ENCODE measurements at regions not wholly inside any gene's neighbourhood (a gene's known extent, or its start where the extent isn't known, plus 50 kb on each side); places are given as distances from the start of the nearest gene placed in this dataset.

- DNase-seq (ENCODE audit: low spot score) (no peak), ATAC-seq (ENCODE audit: insufficient number of reproducible peaks, low FRiP score, low read depth) (no peak)
- Histone ChIP-seq H3K36me3 (no peaks in the 10 kb centered on the region), H3K27ac (no peak overlapping the region), H3K9me3 (no peaks in the 10 kb centered on the region), H3K27me3 (replicated peaks; ENCODE audit: insufficient read depth) (no peaks in the 10 kb centered on the region), H3K4me3 (no peak overlapping the region), H3K4me1 (ENCODE audit: control insufficient read depth in 1 of 2, low read depth in 2 of 2) (no peaks in the 10 kb centered on the region)
- TF ChIP-seq, protein P1, sequence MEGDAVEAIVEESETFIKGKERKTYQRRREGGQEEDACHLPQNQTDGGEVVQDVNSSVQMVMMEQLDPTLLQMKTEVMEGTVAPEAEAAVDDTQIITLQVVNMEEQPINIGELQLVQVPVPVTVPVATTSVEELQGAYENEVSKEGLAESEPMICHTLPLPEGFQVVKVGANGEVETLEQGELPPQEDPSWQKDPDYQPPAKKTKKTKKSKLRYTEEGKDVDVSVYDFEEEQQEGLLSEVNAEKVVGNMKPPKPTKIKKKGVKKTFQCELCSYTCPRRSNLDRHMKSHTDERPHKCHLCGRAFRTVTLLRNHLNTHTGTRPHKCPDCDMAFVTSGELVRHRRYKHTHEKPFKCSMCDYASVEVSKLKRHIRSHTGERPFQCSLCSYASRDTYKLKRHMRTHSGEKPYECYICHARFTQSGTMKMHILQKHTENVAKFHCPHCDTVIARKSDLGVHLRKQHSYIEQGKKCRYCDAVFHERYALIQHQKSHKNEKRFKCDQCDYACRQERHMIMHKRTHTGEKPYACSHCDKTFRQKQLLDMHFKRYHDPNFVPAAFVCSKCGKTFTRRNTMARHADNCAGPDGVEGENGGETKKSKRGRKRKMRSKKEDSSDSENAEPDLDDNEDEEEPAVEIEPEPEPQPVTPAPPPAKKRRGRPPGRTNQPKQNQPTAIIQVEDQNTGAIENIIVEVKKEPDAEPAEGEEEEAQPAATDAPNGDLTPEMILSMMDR (IDR thresholded peaks at IDR 0.05): no peak
Measured at GRCh38 chr11:127108838-127109237, 108.3 kb upstream of the KIRREL3 start.

- DNase-seq (ENCODE audit: low spot score) (no peak), ATAC-seq (ENCODE audit: insufficient number of reproducible peaks, low FRiP score, low read depth) (no peak)
- Histone ChIP-seq H3K9me3 (no peaks in the 10 kb centered on the region), H3K4me3 (no peak overlapping the region), H3K36me3 (no peaks in the 10 kb centered on the region), H3K27ac (no peak overlapping the region), H3K27me3 (replicated peaks; ENCODE audit: insufficient read depth) (no peaks in the 10 kb centered on the region), H3K4me1 (ENCODE audit: control insufficient read depth in 1 of 2, low read depth in 2 of 2) (no peaks in the 10 kb centered on the region)
- TF ChIP-seq, protein P1 (IDR thresholded peaks at IDR 0.05): no peak
Measured at GRCh38 chr11:127106938-127107337, 106.4 kb upstream of the KIRREL3 start.

DNA sequence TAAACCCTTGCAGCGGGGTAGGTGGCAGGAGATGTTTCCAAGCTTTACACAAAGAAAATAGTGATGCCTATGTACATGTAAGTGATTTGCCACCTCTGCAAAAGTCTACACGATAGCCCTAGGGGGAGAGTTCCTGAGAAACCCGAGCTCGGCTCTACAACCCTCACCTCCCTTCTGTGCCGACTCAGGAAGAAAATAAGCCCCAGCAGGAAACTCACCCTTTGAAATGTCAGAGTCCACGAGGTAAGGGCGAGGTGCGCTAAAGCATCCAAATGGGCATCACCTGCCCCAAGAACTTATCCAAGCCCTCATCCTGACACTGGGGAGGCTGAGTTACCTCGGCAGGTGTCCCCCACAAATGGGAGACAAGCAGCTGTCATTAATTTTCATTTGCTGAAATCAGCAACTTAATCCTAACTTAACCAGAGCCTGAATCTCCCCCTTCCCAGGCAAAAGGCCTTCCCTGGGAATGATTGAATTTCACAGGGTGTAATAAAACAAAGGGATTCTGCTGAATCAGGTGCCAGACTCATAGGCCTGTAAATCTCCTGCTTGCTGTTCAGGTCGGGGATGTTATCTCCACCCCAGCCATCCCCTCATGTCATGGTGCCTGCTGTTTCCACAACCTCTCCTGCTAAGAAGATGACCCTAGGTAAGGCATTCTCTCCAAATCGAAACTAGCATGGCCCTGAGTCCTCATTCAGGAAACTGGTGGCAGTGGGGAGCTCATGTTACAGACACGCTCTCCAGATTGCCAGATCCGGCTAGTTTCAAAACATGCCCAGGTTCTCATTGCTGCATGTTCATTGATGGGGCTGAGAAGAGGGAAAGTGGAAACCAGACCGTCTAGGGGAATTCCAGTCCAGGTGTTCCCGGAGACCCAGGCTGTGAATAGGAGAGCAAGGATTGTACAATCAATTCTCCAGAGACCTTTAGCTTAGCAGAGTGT lies 105.3 kb upstream of the KIRREL3 start:
- no peaks in the 10 kb centered on the region for H3K9me3 ChIP-seq
- TF ChIP-seq, protein P1 (IDR thresholded peaks at IDR 0.05): no peak
- DNase-seq (ENCODE audit: low spot score) (no peak), ATAC-seq (ENCODE audit: insufficient number of reproducible peaks, low FRiP score, low read depth) (no peak)
- no peaks in the 10 kb centered on the region for H3K36me3 ChIP-seq
- H3K27ac ChIP-seq: no peak overlapping the region
- no peaks in the 10 kb centered on the region for H3K27me3 ChIP-seq (replicated peaks; ENCODE audit: insufficient read depth)
- no peak overlapping the region for H3K4me3 ChIP-seq
- no peaks in the 10 kb centered on the region for H3K4me1 ChIP-seq (ENCODE audit: control insufficient read depth in 1 of 2, low read depth in 2 of 2)

DNA sequence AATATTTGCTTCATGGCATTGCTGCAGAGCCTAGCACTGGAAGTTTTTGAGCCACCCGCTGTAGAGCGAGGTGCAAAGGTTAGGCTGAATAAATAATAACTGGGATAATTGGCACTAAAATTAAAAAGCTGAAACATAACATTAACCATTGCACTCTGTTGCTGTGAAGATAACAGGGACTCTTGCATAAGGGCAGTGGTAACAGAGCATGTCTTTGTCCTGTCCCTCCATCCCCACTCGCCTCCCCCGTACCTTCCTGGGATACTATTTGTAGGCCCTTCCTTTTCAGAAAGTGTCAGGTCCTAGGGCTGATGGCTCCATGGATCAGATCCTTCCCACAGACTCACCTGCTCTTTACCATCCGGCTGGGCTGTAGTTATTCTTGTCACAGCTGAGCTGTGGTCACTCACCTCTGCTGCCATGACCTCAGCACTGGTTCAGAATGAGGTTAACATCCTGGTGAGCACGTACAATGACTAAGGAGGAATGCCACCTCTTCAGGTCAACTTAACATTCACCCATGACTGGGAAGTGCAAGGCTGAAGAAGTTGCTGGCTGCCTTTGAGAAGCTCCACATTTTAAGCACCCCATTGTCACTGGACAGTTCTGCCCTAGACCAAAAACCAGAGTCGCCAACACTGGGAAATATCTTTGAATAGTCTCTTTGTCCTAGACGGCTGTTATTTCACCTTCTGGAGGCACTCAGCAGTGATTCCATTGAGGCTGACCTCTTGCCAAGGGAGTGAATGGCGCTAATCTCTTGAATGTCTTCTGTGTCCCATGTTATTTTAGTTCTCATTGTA lies 103.2 kb upstream of the KIRREL3 start:
- H3K27me3 ChIP-seq (replicated peaks; ENCODE audit: insufficient read depth): no peaks in the 10 kb centered on the region
- H3K36me3 ChIP-seq: no peaks in the 10 kb centered on the region
- no peak overlapping the region for H3K27ac ChIP-seq
- no peak overlapping the region for H3K4me3 ChIP-seq
- DNase-seq (ENCODE audit: low spot score) (no peak), ATAC-seq (ENCODE audit: insufficient number of reproducible peaks, low FRiP score, low read depth) (no peak)
- H3K4me1 ChIP-seq (ENCODE audit: control insufficient read depth in 1 of 2, low read depth in 2 of 2): no peaks in the 10 kb centered on the region
- TF ChIP-seq, protein P1 (IDR thresholded peaks at IDR 0.05): no peak
- H3K9me3 ChIP-seq: no peaks in the 10 kb centered on the region

- DNase-seq (ENCODE audit: low spot score) (no peak), ATAC-seq (ENCODE audit: insufficient number of reproducible peaks, low FRiP score, low read depth) (no peak)
- TF ChIP-seq, protein P1 (IDR thresholded peaks at IDR 0.05): no peak
- no peaks in the 10 kb centered on the region for H3K9me3 ChIP-seq
- no peaks in the 10 kb centered on the region for H3K4me1 ChIP-seq (ENCODE audit: control insufficient read depth in 1 of 2, low read depth in 2 of 2)
- H3K27ac ChIP-seq: no peak overlapping the region
- H3K4me3 ChIP-seq: no peak overlapping the region
- no peaks in the 10 kb centered on the region for H3K27me3 ChIP-seq (replicated peaks; ENCODE audit: insufficient read depth)
- no peaks in the 10 kb centered on the region for H3K36me3 ChIP-seq
Measured at GRCh38 chr11:127098684-127099083, 98.1 kb upstream of the KIRREL3 start.
